HG02981 (cell line): ENCODE measurements at regions not wholly inside any gene's neighbourhood (a gene's known extent, or its start where the extent isn't known, plus 50 kb on each side); places are given as distances from the start of the nearest gene placed in this dataset.

Source experiments
- ATAC-seq: cut with Tn5 transposase; IDR thresholded peaks from one replicate; pipeline ENCODE4 v1.9.1; 2021; ENCODE audit warnings: mild to moderate bottlenecking, moderate library complexity; ENCODE audit not compliant: unreplicated experiment

DNA sequence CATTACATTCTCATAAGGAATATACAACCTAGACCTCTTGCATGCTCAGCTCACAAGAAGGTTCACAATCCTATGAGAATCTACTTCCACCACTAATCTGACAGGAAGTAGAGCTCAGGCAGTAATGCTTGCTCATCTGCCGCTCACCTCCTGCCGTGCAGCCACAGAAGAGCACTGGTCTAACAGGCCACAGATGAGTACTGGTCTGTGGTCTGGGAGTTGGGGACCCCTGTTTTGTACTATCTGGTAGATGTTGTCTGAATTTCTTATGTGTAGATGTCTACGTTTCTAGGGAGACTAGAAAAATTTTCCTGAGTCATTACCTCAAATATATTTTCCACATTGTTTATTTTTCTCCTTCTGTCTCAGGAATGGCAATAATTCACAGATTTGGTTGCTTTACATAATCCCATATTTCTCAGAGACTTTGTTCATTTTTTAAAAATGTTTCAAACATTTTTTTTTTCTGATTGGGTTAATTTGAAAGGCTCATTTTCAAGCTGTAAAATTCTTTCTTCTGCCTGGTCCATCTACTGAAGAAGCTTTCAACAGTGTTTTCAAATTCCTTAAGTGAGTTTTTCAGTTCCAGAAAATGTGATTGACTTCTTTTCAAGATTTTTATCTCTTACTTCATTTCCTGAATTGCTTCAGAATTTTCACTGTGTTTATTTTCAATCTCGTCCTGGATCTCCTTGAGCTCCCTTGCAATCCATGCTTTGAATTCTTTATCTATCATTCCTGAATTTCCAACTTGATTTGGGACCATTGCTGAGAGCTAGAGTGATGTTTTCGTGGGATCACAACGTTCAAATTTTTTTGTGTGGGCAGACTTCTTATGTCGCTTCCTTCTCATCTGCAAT is 1322.2 kb downstream of the PCDH9 start:
- ATAC-seq = no peak

GRCh38 chr13:65901723-65902122 is 1328.4 kb downstream of the PCDH9 start:
- no peak for ATAC-seq

DNA sequence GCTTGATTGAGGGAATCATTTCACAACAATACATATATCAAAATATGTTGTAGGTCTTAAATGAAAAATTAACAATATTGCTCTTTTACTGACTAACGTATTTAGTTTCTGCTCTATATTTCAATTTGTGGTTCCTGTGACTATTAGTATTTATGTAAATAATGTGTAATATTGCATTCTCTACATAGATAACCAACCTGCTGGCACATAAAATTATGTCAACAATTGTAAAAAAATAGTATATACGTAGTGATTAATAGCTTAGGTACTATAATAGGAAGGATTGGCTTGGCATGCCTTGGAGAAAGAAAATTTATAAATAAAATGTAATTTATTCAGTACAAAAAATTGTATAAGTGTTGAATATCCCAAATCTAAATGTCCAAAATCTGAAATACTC is 1336.1 kb downstream of the PCDH9 start:
- no peak for ATAC-seq

GRCh38 chr13:65892859-65893258 is 1337.3 kb downstream of the PCDH9 start:
- no peak for ATAC-seq

DNA sequence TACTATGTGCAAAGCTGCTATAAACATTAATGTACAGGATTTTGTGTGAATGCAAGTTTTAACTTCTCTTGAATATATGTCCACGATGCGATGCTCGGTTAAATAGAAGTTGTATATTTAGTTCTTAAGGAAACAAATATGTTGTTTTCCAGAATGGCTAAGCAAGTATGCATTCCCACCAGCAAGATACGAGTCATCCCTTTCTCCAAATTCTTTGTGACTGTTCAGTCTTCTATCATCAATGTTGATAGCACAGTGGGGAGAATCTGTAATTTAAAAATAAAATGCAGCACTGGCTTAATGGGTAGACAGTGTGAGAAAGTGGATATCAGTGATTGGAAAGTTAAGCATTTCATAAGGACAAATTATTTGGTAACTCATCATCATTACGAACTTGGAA is 1340.8 kb downstream of the PCDH9 start:
- no peak for ATAC-seq

DNA sequence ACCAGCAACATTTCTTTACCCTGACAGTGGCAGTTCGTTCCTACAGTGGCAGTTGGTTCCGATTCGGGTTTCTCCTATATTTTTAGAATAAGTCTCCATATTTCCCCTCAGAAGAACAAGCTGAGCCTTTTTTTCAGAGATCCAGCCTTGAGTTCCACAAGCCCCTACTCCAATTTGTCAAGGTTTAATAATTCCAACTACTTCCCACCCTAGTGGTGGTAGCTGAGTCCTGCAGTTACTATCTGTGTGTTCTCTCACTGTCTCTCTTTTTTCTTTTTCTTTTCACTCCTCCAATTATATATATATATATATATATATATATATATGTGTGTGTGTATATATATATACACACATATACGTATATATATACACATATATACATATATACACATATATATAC is 1347.3 kb downstream of the PCDH9 start:
- ATAC-seq = no peak

- ATAC-seq = no peak
Observed at GRCh38 chr13:65881561-65882155, 1348.5 kb downstream of the PCDH9 start.

DNA sequence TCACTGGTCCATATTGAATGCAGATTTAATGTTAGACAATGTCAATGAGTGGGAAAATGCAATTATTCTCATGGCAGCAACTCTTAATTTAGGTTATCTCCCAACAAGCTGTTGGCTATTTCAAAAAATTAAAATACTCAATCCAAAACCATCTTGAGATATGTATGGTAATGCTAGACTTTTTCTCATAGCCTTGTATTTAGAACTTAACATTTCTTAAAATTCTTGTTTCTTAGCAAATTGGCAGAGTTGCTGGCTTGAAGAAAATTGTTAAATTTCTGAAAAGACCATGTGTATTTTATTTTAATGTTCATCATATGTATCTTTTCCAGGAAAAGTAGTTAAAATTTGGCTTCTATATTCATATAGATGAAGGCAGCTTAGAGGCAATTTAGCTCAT is 1355.1 kb downstream of the PCDH9 start:
- no peak for ATAC-seq

DNA sequence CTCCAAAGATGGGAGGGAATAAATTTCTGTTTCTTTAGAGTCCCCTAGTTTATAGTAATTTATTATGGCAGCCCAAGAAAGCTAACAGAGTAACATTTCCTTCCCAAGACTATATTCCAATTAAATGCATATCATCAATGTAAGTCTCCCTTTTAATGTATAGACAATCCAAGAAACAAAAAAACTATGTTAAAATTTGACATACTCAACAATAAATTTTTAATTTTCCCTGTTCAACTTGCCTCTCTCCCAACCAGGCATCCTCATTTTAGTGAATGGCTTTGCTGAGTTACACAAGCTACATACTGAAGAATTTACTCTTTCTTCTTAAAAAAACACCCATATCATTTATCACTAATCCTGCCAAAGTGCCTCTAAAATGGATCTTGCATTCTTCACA is 1357.7 kb downstream of the PCDH9 start:
- no peak for ATAC-seq

- ATAC-seq = no peak
Observed at GRCh38 chr13:65868884-65869283, 1361.3 kb downstream of the PCDH9 start.

DNA sequence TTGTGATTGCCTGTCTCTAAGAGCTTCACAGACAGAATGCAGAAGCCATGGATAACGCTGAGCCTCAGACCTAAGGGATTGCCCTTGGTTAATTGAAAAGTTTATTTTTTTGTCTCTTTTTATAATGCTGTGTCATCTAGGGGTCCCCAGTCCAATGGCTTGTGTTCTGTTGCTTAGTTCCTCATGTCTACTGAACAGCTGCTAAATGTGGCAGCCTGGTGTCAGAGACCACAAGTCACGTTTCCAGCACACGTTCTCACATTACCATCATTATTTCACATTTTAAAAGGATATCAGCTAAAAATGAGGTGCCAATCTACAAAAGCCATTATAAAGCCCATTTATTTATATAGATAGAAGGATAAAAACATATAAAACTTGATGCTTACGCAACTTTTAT is 1362.0 kb downstream of the PCDH9 start:
- ATAC-seq = no peak

GRCh38 chr13:65866138-65866537 is 1364.0 kb downstream of the PCDH9 start:
- ATAC-seq = no peak

DNA sequence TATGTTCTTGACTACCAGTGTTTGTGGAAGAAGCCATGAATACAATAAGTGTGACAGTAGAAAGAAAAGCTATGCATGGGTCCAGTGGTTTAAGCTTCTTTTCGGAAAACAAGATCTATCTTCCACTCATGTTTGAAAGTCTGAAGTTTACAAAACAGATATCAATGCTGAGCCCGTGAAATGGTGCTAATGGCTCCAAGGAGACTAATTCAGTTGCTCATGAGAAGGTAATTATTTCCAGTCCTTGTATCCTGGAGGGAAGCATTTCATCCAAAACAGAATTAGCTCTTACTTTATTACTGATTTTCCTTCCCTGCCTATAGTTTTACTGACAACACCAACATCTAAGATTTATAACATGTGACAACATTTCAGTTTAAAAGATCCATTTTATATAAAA is 1364.9 kb downstream of the PCDH9 start:
- ATAC-seq = no peak

DNA sequence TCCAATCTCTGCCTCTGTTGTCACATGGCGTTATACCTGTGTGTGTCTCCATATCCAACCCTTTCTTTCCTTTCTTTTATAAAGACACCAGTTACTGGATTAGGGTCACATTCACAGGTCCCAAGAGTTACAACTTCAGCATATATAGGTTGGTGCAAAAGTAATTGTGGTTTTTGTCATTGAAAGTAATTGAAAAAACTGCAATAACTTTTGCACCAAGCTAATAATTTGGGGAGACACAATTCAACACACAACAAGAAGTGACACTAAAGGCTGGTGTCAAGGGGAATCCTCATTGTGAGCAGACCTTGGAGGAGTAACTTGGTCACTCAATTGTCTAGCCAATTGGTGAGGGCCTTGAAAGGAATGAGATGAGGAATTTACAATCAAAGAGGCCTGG is 1366.1 kb downstream of the PCDH9 start:
- no peak for ATAC-seq

DNA sequence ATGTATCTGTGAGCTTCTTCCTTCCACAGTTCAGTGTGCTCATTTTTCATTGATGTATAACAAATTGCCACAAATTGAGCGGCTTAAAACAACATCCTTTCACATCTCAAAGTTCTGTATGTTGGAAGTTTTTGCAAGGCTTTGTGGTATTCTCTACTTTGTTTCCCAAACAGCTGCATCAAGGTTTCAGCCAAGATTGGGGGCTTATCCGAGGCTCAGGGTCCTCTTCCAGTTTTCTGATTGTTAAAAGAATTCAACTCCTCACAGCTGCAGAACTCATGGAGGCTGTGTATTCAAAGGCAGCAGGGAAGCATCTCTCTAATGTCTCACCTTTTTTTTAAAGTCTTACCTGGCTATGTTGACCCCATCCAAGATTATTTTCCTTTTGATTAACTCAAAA is 1369.8 kb downstream of the PCDH9 start:
- ATAC-seq = no peak

GRCh38 chr13:65857942-65858565 is 1372.1 kb downstream of the PCDH9 start:
- no peak for ATAC-seq

- no peak for ATAC-seq
Observed at GRCh38 chr13:65856431-65856830, 1373.7 kb downstream of the PCDH9 start.

- no peak for ATAC-seq
Observed at GRCh38 chr13:65855242-65855805, 1374.8 kb downstream of the PCDH9 start.

GRCh38 chr13:65854431-65854830 is 1375.7 kb downstream of the PCDH9 start:
- no peak for ATAC-seq

- no peak for ATAC-seq
Observed at GRCh38 chr13:65844266-65844841, 1385.8 kb downstream of the PCDH9 start.

GRCh38 chr13:65843314-65843731 is 1386.8 kb downstream of the PCDH9 start:
- ATAC-seq = no peak
